ENCODE measurements at regions not wholly inside any gene's neighbourhood (a gene's known extent, or its start where the extent isn't known, plus 50 kb on each side); places are given as distances from the start of the nearest gene placed in this dataset.

- TF ChIP-seq MAX (IDR thresholded peaks at IDR 0.05; ENCODE audit: low read depth, low read length): no peak
Observed at GRCh38 chr13:111855191-111855590, 211.8 kb upstream of the SOX1 start (continued).

GRCh38 chr13:111855786-111856185, 211.2 kb upstream of the SOX1 start:
- CTCF ChIA-PET: no interaction called here
- H4K20me1 ChIP-seq (ENCODE audit: control insufficient read depth, insufficient read depth): no peaks in the 10 kb centered on the region
- TF ChIP-seq RAD21 (IDR thresholded peaks at IDR 0.05; ENCODE audit: insufficient read depth, low read depth, low read length): no peak
- TF ChIP-seq IKZF2 (IDR thresholded peaks at IDR 0.05): no peak
- no peak for TF ChIP-seq POLR2A (IDR thresholded peaks at IDR 0.05; ENCODE audit: low read depth, low read length)
- TF ChIP-seq CREB1 (IDR thresholded peaks at IDR 0.05; ENCODE audit: low read depth): no peak
- TF ChIP-seq MAX (IDR thresholded peaks at IDR 0.05; ENCODE audit: low read depth, low read length): no peak
- TF ChIP-seq ETV6 (conservative IDR thresholded peaks at IDR 0.05 in 1 of 2, IDR thresholded peaks at IDR 0.05 in 1 of 2; ENCODE audit: borderline replicate concordance in 1 of 2, low read depth in 1 of 2): no peak
- no peak for TF ChIP-seq ZNF687 (IDR thresholded peaks at IDR 0.05)
- no peak for TF ChIP-seq ATF2 (IDR thresholded peaks at IDR 0.05; ENCODE audit: low read length)
- no peak for TF ChIP-seq TBL1XR1 (IDR thresholded peaks at IDR 0.05; ENCODE audit: low read depth, low read length)
- H3K4me2 ChIP-seq (ENCODE audit: control insufficient read depth, insufficient read depth): no peak overlapping the region
- H3K4me3 ChIP-seq: no peak overlapping the region
- no peak overlapping the region for H3K27ac ChIP-seq (ENCODE audit: control insufficient read depth, insufficient read depth)
- H3K9me3 ChIP-seq (replicated peaks; ENCODE audit: control insufficient read depth, insufficient read depth, low read length): no peaks in the 10 kb centered on the region; the same call in 2 of the 3 replicates
- H2AFZ ChIP-seq (ENCODE audit: control insufficient read depth, low read depth, low read length): no peak overlapping the region
- ATAC-seq (no peak), DNase-seq (ENCODE audit: low read depth, low spot score) (no peak), FAIRE-seq (no peak)
- POLR2A ChIA-PET: no interaction called here
- no peak overlapping the region for H3K9ac ChIP-seq (ENCODE audit: control insufficient read depth, insufficient read depth, low read length)
- H3K79me2 ChIP-seq (ENCODE audit: control insufficient read depth, insufficient read depth, low read length): no peaks in the 10 kb centered on the region
- intact Hi-C loops (cut with micrococcal nuclease; ENCODE audit: unreplicated experiment): no loop called here
- WGBS (ENCODE audit: insufficient coverage, insufficient replicate concordance, low lambda C conversion rate, missing lambda C conversion rate): 23% methylated on average over 8 of the region's 8 CpGs
- RAD21 ChIA-PET (ENCODE audit: unreplicated experiment): no interaction called here
- H3K36me3 ChIP-seq (ENCODE audit: control insufficient read depth in 2 of 2, insufficient read depth in 2 of 2, low read length in 1 of 2): no peaks in the 10 kb centered on the region
- no TSS peak for BruUV-seq (replicated peaks)
- no peaks in the 10 kb centered on the region for H3K4me1 ChIP-seq (ENCODE audit: control insufficient read depth, insufficient read depth, low read length)
- SMC1A ChIA-PET (ENCODE audit: uncharacterized antibody, unreplicated experiment): no interaction called here
- in situ Hi-C loops (cut with MboI): no loop called here
- H3K27me3 ChIP-seq (replicated peaks in 1 of 2; ENCODE audit: control insufficient read depth in 2 of 2, insufficient read depth in 2 of 2, low read length in 1 of 2): no peaks in the 10 kb centered on the region

Data from GM12878 (cell line).